ENCODE measurements at regions not wholly inside any gene's neighbourhood (a gene's known extent, or its start where the extent isn't known, plus 50 kb on each side); places are given as distances from the start of the nearest gene placed in this dataset.

- TF ChIP-seq FOXM1 (IDR thresholded peaks at IDR 0.05; ENCODE audit: borderline replicate concordance, low read depth) (no peak), EP300 (IDR thresholded peaks at IDR 0.05; ENCODE audit: borderline replicate concordance) (no peak), ZBTB7A (IDR thresholded peaks at IDR 0.05; ENCODE audit: low read depth) (no peak)
These were observed 186.5 kb upstream of the TMEM72 start for GRCh38 chr10:44724415-44725174.

GRCh38 chr10:44725404-44725803 lies 185.7 kb upstream of the TMEM72 start:
- TF ChIP-seq ZBTB7A (IDR thresholded peaks at IDR 0.05; ENCODE audit: low read depth) (no peak), REST (IDR thresholded peaks at IDR 0.05; ENCODE audit: low read depth) (no peak), CREB1 (IDR thresholded peaks at IDR 0.05; ENCODE audit: low read depth) (no peak), USF1 (IDR thresholded peaks at IDR 0.05) (no peak), EP300 (IDR thresholded peaks at IDR 0.05; ENCODE audit: borderline replicate concordance) (no peak), CEBPB (IDR thresholded peaks at IDR 0.05) (no peak), TEAD4 (IDR thresholded peaks at IDR 0.05) (no peak), RAD21 (IDR thresholded peaks at IDR 0.05; ENCODE audit: low read depth) (no peak), EGR1 (IDR thresholded peaks at IDR 0.05) (no peak), TCF12 (IDR thresholded peaks at IDR 0.05; ENCODE audit: low read depth) (no peak), NFIC (IDR thresholded peaks at IDR 0.05) (no peak), FOXM1 (IDR thresholded peaks at IDR 0.05; ENCODE audit: borderline replicate concordance, low read depth) (no peak)

DNA sequence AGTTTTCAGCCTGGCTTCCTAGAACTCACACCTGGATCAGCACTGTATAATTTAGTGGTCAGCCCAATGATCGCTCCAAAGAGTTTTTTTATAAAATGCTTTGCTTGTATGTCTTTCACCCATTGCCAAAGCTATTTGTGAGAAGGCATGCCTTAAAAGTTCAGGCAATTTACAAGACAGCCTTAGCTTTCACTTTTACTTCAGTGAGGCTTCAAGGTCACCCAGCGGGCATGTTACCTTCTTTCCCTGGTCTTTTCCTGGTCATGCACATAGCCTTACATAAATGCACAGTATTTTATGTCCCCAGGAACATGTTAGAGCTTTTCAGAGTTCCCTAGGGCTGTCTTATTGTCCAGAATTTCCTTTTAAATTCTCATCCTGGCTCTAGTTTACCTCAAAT lies 179.9 kb upstream of the TMEM72 start:
- TF ChIP-seq NFIC (IDR thresholded peaks at IDR 0.05), result no peak
- TF ChIP-seq EGR1 (IDR thresholded peaks at IDR 0.05), result no peak
- TF ChIP-seq TEAD4 (IDR thresholded peaks at IDR 0.05), result no peak
- TF ChIP-seq FOXM1 (IDR thresholded peaks at IDR 0.05; ENCODE audit: borderline replicate concordance, low read depth), result no peak
- no peak for TF ChIP-seq MAX (IDR thresholded peaks at IDR 0.05)
- TF ChIP-seq EP300 (IDR thresholded peaks at IDR 0.05; ENCODE audit: borderline replicate concordance), result no peak
- no peak for TF ChIP-seq TCF12 (IDR thresholded peaks at IDR 0.05; ENCODE audit: low read depth)
- no peak for TF ChIP-seq REST (IDR thresholded peaks at IDR 0.05; ENCODE audit: low read depth)
- TF ChIP-seq CREB1 (IDR thresholded peaks at IDR 0.05; ENCODE audit: low read depth), result no peak
- no peak for TF ChIP-seq RAD21 (IDR thresholded peaks at IDR 0.05; ENCODE audit: low read depth)
- TF ChIP-seq USF1 (IDR thresholded peaks at IDR 0.05), result no peak
- no peak for TF ChIP-seq ZBTB7A (IDR thresholded peaks at IDR 0.05; ENCODE audit: low read depth)
- TF ChIP-seq CEBPB (IDR thresholded peaks at IDR 0.05), result no peak

DNA sequence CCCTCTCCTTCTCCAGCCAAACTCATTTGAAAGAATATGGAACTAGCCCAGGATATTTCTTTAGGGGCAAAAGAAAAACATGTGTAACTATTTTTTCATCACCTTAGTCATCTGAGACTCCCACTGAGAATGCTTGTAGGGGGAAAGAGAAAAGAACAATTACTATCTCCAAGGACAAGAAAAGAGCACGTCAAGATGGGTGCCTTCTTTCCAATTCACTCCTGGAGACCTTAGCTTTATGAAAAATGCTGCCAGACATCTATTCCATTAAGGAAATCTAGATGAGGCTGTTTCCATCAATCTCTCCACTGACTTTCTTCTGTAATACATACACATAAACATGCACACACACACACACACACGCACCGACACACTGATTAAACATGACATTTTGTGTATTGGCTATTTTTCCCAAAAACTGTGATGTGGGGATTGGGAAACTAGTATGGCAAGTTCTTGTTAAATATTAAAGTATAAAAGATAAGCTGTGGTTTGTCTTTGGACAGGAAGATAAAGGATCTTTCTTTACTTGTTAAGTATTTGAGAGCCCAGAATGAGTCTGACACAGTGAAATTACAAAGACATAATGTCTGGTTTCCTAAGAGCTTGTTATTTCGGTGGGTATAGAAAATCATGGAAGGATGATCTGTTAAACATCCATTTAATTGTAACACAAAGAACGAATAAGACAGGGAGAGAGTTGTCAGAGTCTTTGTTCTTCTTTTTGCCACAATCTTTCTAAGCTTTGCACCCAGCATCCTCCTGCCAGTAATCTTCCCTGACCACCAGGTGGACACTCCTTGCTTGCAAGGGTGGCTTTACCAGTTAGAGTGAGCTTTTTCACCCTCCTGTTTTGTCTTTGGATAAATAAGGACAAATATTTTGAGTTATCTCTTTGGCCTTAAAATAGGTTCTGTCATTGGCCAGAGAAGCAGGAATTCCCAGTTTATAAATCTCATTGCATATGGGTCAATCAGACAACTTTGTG lies 177.3 kb upstream of the TMEM72 start:
- TF ChIP-seq TCF12 (IDR thresholded peaks at IDR 0.05; ENCODE audit: low read depth), result no peak
- no peak for TF ChIP-seq USF1 (IDR thresholded peaks at IDR 0.05)
- peak; percentile 50 for TF ChIP-seq RAD21 (IDR thresholded peaks at IDR 0.05; ENCODE audit: low read depth)
- no peak for TF ChIP-seq TAF1 (IDR thresholded peaks at IDR 0.05; ENCODE audit: low read depth)
- TF ChIP-seq MAX (IDR thresholded peaks at IDR 0.05), result no peak

DNA sequence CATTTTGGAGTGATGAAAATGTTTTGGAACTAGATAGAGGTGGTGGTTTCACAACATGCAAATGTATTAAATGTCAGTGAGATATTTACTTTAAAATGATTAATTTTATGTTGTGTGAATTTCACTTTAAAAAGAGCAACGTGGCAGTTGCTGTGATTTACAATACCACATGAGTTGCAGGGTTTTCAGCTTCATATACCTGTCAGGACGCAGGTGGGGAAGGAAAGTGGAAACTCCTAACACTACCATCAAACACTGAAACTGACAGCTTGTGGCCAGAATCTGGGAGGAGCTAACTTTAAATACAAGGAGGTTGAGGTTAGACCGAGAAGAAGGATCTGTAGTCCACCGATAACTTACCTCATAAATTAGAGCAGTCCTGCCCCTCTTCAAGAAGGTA lies 168.9 kb upstream of the TMEM72 start:
- no peak for TF ChIP-seq REST (IDR thresholded peaks at IDR 0.05; ENCODE audit: low read depth)
- no peak for TF ChIP-seq NFIC (IDR thresholded peaks at IDR 0.05)
- TF ChIP-seq EP300 (IDR thresholded peaks at IDR 0.05; ENCODE audit: borderline replicate concordance), result no peak
- no peak for TF ChIP-seq EGR1 (IDR thresholded peaks at IDR 0.05)
- TF ChIP-seq RAD21 (IDR thresholded peaks at IDR 0.05; ENCODE audit: low read depth), result no peak
- no peak for TF ChIP-seq CEBPB (IDR thresholded peaks at IDR 0.05)
- no peak for TF ChIP-seq ZBTB7A (IDR thresholded peaks at IDR 0.05; ENCODE audit: low read depth)
- no peak for TF ChIP-seq MAX (IDR thresholded peaks at IDR 0.05)
- TF ChIP-seq TEAD4 (IDR thresholded peaks at IDR 0.05), result no peak
- no peak for TF ChIP-seq TAF1 (IDR thresholded peaks at IDR 0.05; ENCODE audit: low read depth)
- TF ChIP-seq TCF12 (IDR thresholded peaks at IDR 0.05; ENCODE audit: low read depth), result no peak
- TF ChIP-seq FOXM1 (IDR thresholded peaks at IDR 0.05; ENCODE audit: borderline replicate concordance, low read depth), result no peak
- TF ChIP-seq CREB1 (IDR thresholded peaks at IDR 0.05; ENCODE audit: low read depth), result no peak
- no peak for TF ChIP-seq YY1 (IDR thresholded peaks at IDR 0.05; ENCODE audit: low read depth)
